ENCODE measurements at regions not wholly inside any gene's neighbourhood (a gene's known extent, or its start where the extent isn't known, plus 50 kb on each side); places are given as distances from the start of the nearest gene placed in this dataset.

GRCh38 chr2:116582850-116583249, 1231.6 kb upstream of the DDX18 start:
- Histone ChIP-seq H3F3A (ENCODE audit: insufficient read depth) (no peaks in the 10 kb centered on the region), H3K27ac (ENCODE audit: low read depth, low read length) (no peak overlapping the region), H2AFZ (ENCODE audit: low read depth, low read length, severe bottlenecking) (no peak overlapping the region), H3K36me3 (ENCODE audit: low read length) (no peaks in the 10 kb centered on the region), H3K9me2 (replicated peaks; ENCODE audit: insufficient read depth, low read length) (no peaks in the 10 kb centered on the region), H3K9ac (ENCODE audit: low read length) (no peak overlapping the region), H3K4me3 (ENCODE audit: insufficient read depth, low read length, poor library complexity, severe bottlenecking) (no peak overlapping the region), H3K27me3 (ENCODE audit: low read length) (no peaks in the 10 kb centered on the region), H3K9me3 (ENCODE audit: insufficient read depth, low read length) (no peaks in the 10 kb centered on the region), H3K79me2 (ENCODE audit: insufficient read depth, low read length) (no peaks in the 10 kb centered on the region), H3K4me2 (ENCODE audit: low read depth, low read length, poor library complexity, severe bottlenecking) (no peak overlapping the region), H4K20me1 (ENCODE audit: low read depth, low read length) (no peaks in the 10 kb centered on the region)
- TF ChIP-seq EZH2phosphoT487 (conservative IDR thresholded peaks at IDR 0.05; ENCODE audit: low read length) (no peak), CTCF (IDR thresholded peaks at IDR 0.05; ENCODE audit: insufficient read depth, low read length, poor library complexity, severe bottlenecking) (no peak)

- no peak overlapping the region for H2AFZ ChIP-seq (ENCODE audit: low read depth, low read length, severe bottlenecking)
- no peak overlapping the region for H3K4me2 ChIP-seq (ENCODE audit: low read depth, low read length, poor library complexity, severe bottlenecking)
- H3K79me2 ChIP-seq (ENCODE audit: insufficient read depth, low read length): no peaks in the 10 kb centered on the region
- H3K9ac ChIP-seq (ENCODE audit: low read length): no peak overlapping the region
- no peaks in the 10 kb centered on the region for H3F3A ChIP-seq (ENCODE audit: insufficient read depth)
- no peak for TF ChIP-seq CTCF (IDR thresholded peaks at IDR 0.05; ENCODE audit: insufficient read depth, low read length, poor library complexity, severe bottlenecking)
- TF ChIP-seq EZH2phosphoT487 (conservative IDR thresholded peaks at IDR 0.05; ENCODE audit: low read length): no peak
- no peaks in the 10 kb centered on the region for H3K36me3 ChIP-seq (ENCODE audit: low read length)
- no peak overlapping the region for H3K4me3 ChIP-seq (ENCODE audit: insufficient read depth, low read length, poor library complexity, severe bottlenecking)
- H3K27me3 ChIP-seq (ENCODE audit: low read length): no peaks in the 10 kb centered on the region
- H3K9me3 ChIP-seq (ENCODE audit: insufficient read depth, low read length): no peaks in the 10 kb centered on the region
- H3K27ac ChIP-seq (ENCODE audit: low read depth, low read length): no peak overlapping the region
- no peaks in the 10 kb centered on the region for H4K20me1 ChIP-seq (ENCODE audit: low read depth, low read length)
- H3K9me2 ChIP-seq (replicated peaks; ENCODE audit: insufficient read depth, low read length): no peaks in the 10 kb centered on the region
Observed at GRCh38 chr2:116585669-116586327, 1228.7 kb upstream of the DDX18 start.

GRCh38 chr2:116586328-116586689, 1228.2 kb upstream of the DDX18 start:
- H3K79me2 ChIP-seq (ENCODE audit: insufficient read depth, low read length): no peaks in the 10 kb centered on the region
- no peak overlapping the region for H3K27ac ChIP-seq (ENCODE audit: low read depth, low read length)
- TF ChIP-seq EZH2phosphoT487 (conservative IDR thresholded peaks at IDR 0.05; ENCODE audit: low read length) (no peak), CTCF (IDR thresholded peaks at IDR 0.05; ENCODE audit: insufficient read depth, low read length, poor library complexity, severe bottlenecking) (no peak)
- H2AFZ ChIP-seq (ENCODE audit: low read depth, low read length, severe bottlenecking): no peak overlapping the region
- no peaks in the 10 kb centered on the region for H4K20me1 ChIP-seq (ENCODE audit: low read depth, low read length)
- no peak overlapping the region for H3K4me3 ChIP-seq (ENCODE audit: insufficient read depth, low read length, poor library complexity, severe bottlenecking)
- H3K9me2 ChIP-seq (replicated peaks; ENCODE audit: insufficient read depth, low read length): no peaks in the 10 kb centered on the region
- no peaks in the 10 kb centered on the region for H3K9me3 ChIP-seq (ENCODE audit: insufficient read depth, low read length)
- no peaks in the 10 kb centered on the region for H3F3A ChIP-seq (ENCODE audit: insufficient read depth)
- H3K9ac ChIP-seq (ENCODE audit: low read length): no peak overlapping the region
- no peaks in the 10 kb centered on the region for H3K36me3 ChIP-seq (ENCODE audit: low read length)
- H3K27me3 ChIP-seq (ENCODE audit: low read length): no peaks in the 10 kb centered on the region
- no peak overlapping the region for H3K4me2 ChIP-seq (ENCODE audit: low read depth, low read length, poor library complexity, severe bottlenecking)
